Hepatocyte (in vitro differentiated cells): ENCODE measurements at regions not wholly inside any gene's neighbourhood (a gene's known extent, or its start where the extent isn't known, plus 50 kb on each side); places are given as distances from the start of the nearest gene placed in this dataset.

Experiments used
- DNase-seq: peaks from one replicate; pipeline ENCODE4 v3.0.0-alpha.2; 2016; ENCODE audit warnings: low spot score
- H2AFZ ChIP-seq: fragments of 200-600 bp; sonication (generic); 2 replicates; pipeline ENCODE4 v1.6.0; 2016; ENCODE audit warnings: antibody characterized with exemption, mild to moderate bottlenecking
- H3K27ac ChIP-seq: fragments of 200-600 bp; sonication (generic); 2 replicates; pipeline ENCODE4 v1.5.1; 2016; ENCODE audit warnings: mild to moderate bottlenecking
- H3K27me3 ChIP-seq: fragments of 200-600 bp; sonication (generic); 2 replicates; pipeline ENCODE4 v1.6.1; 2016
- H3K36me3 ChIP-seq: fragments of 200-600 bp; sonication (generic); replicated peaks from 2 replicates; pipeline ENCODE4 v1.5.1; 2016; ENCODE audit warnings: low read depth; ENCODE audit not compliant: insufficient read depth
- H3K4me1 ChIP-seq: fragments of 200-600 bp; sonication (generic); 2 replicates; pipeline ENCODE4 v1.5.1; 2016; ENCODE audit warnings: mild to moderate bottlenecking, moderate library complexity; ENCODE audit not compliant: insufficient read depth
- H3K4me2 ChIP-seq: fragments of 200-600 bp; sonication (generic); 2 replicates; pipeline ENCODE4 v1.6.0; 2016
- H3K4me3 ChIP-seq: fragments of 200-600 bp; sonication (generic); 2 replicates; pipeline ENCODE4 v1.5.1; 2016; ENCODE audit warnings: mild to moderate bottlenecking
- H3K79me2 ChIP-seq: fragments of 200-600 bp; sonication (generic); 2 replicates; pipeline ENCODE4 v1.6.0; 2017; ENCODE audit warnings: mild to moderate bottlenecking
- H3K9me2 ChIP-seq: fragments of 200-600 bp; sonication (generic); replicated peaks from 2 replicates; pipeline ENCODE4 v1.6.0; 2017; ENCODE audit warnings: mild to moderate bottlenecking; ENCODE audit not compliant: insufficient read depth
- H3K9me3 ChIP-seq: fragments of 200-600 bp; sonication (generic); 2 replicates; pipeline ENCODE4 v1.5.1; 2016; ENCODE audit warnings: low read depth, mild to moderate bottlenecking
- H4K20me1 ChIP-seq: fragments of 200-600 bp; sonication (generic); 2 replicates; pipeline ENCODE4 v1.6.0; 2016; ENCODE audit warnings: mild to moderate bottlenecking; ENCODE audit not compliant: insufficient read depth, poor library complexity, severe bottlenecking
- CTCF ChIP-seq: fragments of 200-600 bp; sonication (generic); IDR thresholded peaks from 2 replicates; pipeline ENCODE4 v1.5.1; 2016; ENCODE audit warnings: antibody characterized with exemption, mild to moderate bottlenecking; ENCODE audit not compliant: poor library complexity
- EZH2 ChIP-seq: fragments of 200-600 bp; sonication (generic); IDR thresholded peaks from 2 replicates; pipeline ENCODE4 v1.6.1; 2016; ENCODE audit warnings: antibody characterized with exemption, mild to moderate bottlenecking, borderline replicate concordance
- EZH2phosphoT487 ChIP-seq: fragments of 200-600 bp; sonication (generic); IDR thresholded peaks from one replicate; pipeline ENCODE4 v1.6.1; 2018; ENCODE audit warnings: antibody characterized with exemption, mild to moderate bottlenecking, low read depth, moderate library complexity; ENCODE audit not compliant: unreplicated experiment, severe bottlenecking
- WGBS: methylation state at CpG from one replicate; pipeline ENCODE4 v1.1.6; 2016; ENCODE audit warnings: low lambda C conversion rate; ENCODE audit errors: missing lambda C conversion rate; 5-methylcytosine and 5-hydroxymethylcytosine counted together

- DNase-seq, result no peak
- TF ChIP-seq CTCF (no peak), EZH2phosphoT487 (no peak), EZH2 (no peak)
- Histone ChIP-seq H3K9me2 (no peaks in the 10 kb centered on the region), H3K27ac (no peak overlapping the region), H3K4me2 (no peak overlapping the region), H2AFZ (no peak overlapping the region), H3K9me3 (no peaks in the 10 kb centered on the region), H3K36me3 (no peaks in the 10 kb centered on the region), H3K4me3 (no peak overlapping the region), H3K79me2 (no peaks in the 10 kb centered on the region), H3K4me1 (no peaks in the 10 kb centered on the region), H3K27me3 (no peaks in the 10 kb centered on the region), H4K20me1 (no peaks in the 10 kb centered on the region)
- WGBS, result 98% methylated on average over 4 of the region's 4 CpGs
These were observed 207.6 kb downstream of the TM2D1 start for GRCh38 chr1:61517345-61517744.

DNA sequence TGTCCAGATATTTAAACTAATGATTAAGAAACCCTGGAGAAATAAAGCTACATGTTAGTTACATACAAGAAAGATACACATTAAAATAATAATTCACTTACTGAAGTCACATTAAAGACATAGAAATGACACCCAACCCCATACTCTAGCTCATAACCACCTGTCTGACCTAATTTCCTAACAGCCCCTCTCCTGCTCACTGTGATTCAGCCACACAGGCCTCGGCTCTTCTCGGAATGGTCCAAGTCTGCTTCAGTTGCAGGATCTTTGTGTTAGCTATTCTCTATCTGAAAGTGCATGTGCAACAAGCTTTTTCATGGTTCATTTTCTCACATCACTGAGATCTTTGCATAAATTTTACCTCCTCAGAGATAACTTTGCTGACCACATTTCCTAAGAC, 209.8 kb downstream of the TM2D1 start:
- Histone ChIP-seq H3K4me1 (no peaks in the 10 kb centered on the region), H3K9me3 (no peaks in the 10 kb centered on the region), H2AFZ (no peak overlapping the region), H4K20me1 (no peaks in the 10 kb centered on the region), H3K4me3 (no peak overlapping the region), H3K79me2 (no peaks in the 10 kb centered on the region), H3K4me2 (no peak overlapping the region), H3K9me2 (no peaks in the 10 kb centered on the region), H3K27ac (no peak overlapping the region), H3K27me3 (no peaks in the 10 kb centered on the region), H3K36me3 (no peaks in the 10 kb centered on the region)
- DNase-seq, result no peak
- TF ChIP-seq EZH2phosphoT487, result no peak
- TF ChIP-seq EZH2, result no peak
- TF ChIP-seq CTCF, result no peak
- WGBS, result 96% methylated on average over 2 of the region's 2 CpGs
